ENCODE measurements at regions not wholly inside any gene's neighbourhood (a gene's known extent, or its start where the extent isn't known, plus 50 kb on each side); places are given as distances from the start of the nearest gene placed in this dataset.

GRCh38 chr3:3476669-3477068 is 297.2 kb upstream of the CRBN start:
- no peak overlapping the region for H3K27ac ChIP-seq
- TF ChIP-seq ZFX (IDR thresholded peaks at IDR 0.05) (no peak), CTCF (conservative IDR thresholded peaks at IDR 0.05) (no peak)

DNA sequence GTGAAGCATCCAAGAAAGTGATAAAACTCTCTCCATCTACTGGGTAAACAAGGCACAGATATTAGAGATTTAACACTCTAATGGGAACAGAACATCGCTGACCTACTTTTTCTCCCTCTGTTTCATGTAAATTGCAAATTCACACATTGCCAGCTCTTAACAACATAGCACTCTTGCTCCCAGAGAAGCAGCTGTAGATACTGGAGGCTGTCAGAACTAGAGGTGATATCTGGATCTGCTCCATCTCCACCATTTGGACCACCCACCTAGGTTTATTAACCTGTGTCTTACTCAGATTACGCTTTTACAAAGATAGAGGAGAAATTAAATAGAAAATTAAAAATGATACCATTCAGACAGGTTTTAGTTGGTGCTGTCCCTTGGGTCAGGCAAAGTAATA is 289.1 kb upstream of the CRBN start:
- no peak overlapping the region for H3K27ac ChIP-seq
- no peak for TF ChIP-seq ZFX (IDR thresholded peaks at IDR 0.05)
- TF ChIP-seq CTCF (conservative IDR thresholded peaks at IDR 0.05) = no peak

GRCh38 chr3:3464131-3464530 is 284.6 kb upstream of the CRBN start:
- no peak for TF ChIP-seq CTCF (conservative IDR thresholded peaks at IDR 0.05)
- no peak for TF ChIP-seq ZFX (IDR thresholded peaks at IDR 0.05)
- H3K27ac ChIP-seq = no peak overlapping the region

- H3K27ac ChIP-seq = no peak overlapping the region
- no peak for TF ChIP-seq CTCF (conservative IDR thresholded peaks at IDR 0.05)
- no peak for TF ChIP-seq ZFX (IDR thresholded peaks at IDR 0.05)
These were observed 281.8 kb upstream of the CRBN start for GRCh38 chr3:3461317-3461716.

DNA sequence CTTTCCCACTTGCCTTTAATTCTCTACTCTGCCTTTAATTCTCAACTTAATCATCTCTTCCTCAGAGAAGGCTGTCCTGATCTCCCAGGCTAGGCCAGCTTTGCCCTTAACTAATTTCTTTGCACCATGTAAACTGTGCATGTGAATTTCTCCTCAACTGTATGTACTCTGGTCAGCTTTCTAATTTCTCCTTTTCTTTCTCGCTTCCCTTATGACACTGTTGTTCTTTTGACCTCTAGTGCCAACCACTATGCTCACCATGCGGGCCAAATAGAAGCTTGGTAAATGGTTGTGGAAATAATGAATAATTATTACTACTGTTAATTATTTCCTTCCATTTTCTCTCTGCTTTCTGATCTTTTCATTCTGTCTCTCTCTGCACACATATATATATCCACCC is 269.0 kb upstream of the CRBN start:
- no peak overlapping the region for H3K27ac ChIP-seq
- no peak for TF ChIP-seq ZFX (IDR thresholded peaks at IDR 0.05)

GRCh38 chr3:3447641-3448040 is 268.1 kb upstream of the CRBN start:
- H3K27ac ChIP-seq = no peak overlapping the region
- no peak for TF ChIP-seq CTCF (conservative IDR thresholded peaks at IDR 0.05)
- no peak for TF ChIP-seq ZFX (IDR thresholded peaks at IDR 0.05)

DNA sequence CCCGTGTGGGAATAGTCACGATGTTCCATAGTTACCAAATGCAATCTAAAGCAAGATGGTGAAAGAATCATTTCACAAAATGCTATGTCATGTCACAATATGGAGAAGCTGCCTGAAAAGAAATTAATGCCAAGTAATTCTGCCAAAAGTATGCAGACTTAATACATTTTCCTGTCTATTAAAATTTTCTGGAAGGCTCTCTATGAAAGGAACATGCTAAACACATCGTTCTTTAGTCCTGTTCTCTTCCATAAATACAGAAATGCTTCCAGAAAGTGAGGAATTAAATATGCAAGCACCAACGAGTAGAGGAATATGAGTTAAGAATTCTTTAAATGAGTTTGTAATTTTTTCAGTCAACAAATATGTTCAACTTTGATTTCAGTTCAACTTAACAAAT is 266.8 kb upstream of the CRBN start:
- H3K27ac ChIP-seq = no peak overlapping the region
- TF ChIP-seq ZFX (IDR thresholded peaks at IDR 0.05) (no peak), CTCF (conservative IDR thresholded peaks at IDR 0.05) (no peak)

DNA sequence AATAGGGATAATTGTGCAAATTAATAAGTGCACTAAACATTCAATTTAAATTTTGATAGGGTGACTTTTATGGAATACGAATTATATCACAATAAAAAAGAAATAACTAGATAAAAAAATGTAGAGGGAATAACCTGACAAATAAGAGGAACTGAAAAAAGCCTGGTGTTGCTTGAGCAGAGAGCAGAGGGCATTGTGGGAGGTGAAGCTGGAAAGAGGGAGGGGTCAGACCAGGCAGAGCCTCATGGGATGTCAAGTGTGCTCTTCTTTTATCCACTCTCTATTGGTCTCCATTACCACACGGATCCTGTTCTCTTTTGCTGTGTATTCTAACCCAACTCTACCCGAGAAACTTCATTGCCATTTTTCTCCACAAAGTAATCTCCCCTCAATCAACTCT is 264.0 kb upstream of the CRBN start:
- no peak for TF ChIP-seq CTCF (conservative IDR thresholded peaks at IDR 0.05)
- no peak for TF ChIP-seq ZFX (IDR thresholded peaks at IDR 0.05)
- H3K27ac ChIP-seq = no peak overlapping the region

Measured in C4-2B (cell line).